OCI-LY7 (cell line): ENCODE measurements at regions not wholly inside any gene's neighbourhood (a gene's known extent, or its start where the extent isn't known, plus 50 kb on each side); places are given as distances from the start of the nearest gene placed in this dataset.

Experiments used
- BruUV-seq: library from RNA; stranded (reverse); fragments of 400-500 nt; replicated peaks from 2 replicates; lab custom pipeline; 2021; lab: Mats Ljungman, UMichigan
- CTCF ChIA-PET: fragments of 300-600 bp; sonication (Branson Sonifier 250); formaldehyde crosslinking; loops from one replicate; lab custom pipeline; 2022; ENCODE audit warnings: antibody characterized with exemption; ENCODE audit not compliant: unreplicated experiment; lab: Charles Lee
- POLR2A ChIA-PET: fragments of 300-600 bp; sonication (Branson Sonifier 250); formaldehyde crosslinking; loops from one replicate; lab custom pipeline; 2022; ENCODE audit warnings: antibody characterized with exemption; lab: Charles Lee
- DNase-seq: peaks from one replicate; pipeline ENCODE4 v3.0.0-alpha.2; 2015; ENCODE audit warnings: low spot score
- H2AFZ ChIP-seq: fragments of 200-600 bp; sonication (generic), shearing (Covaris generic); 2 replicates; pipeline ENCODE4 v1.6.1; 2014; ENCODE audit warnings: mild to moderate bottlenecking, antibody characterized with exemption, low read length, moderate library complexity
- H3K27ac ChIP-seq: fragments of 200-600 bp; sonication (generic); 2 replicates; pipeline ENCODE4 v1.5.1; 2014; ENCODE audit warnings: mixed run types, low read depth, mild to moderate bottlenecking, moderate library complexity, low read length, inconsistent platforms; ENCODE audit not compliant: poor library complexity, severe bottlenecking
- H3K36me3 ChIP-seq: fragments of 200-600 bp; sonication (generic); 2 replicates; pipeline ENCODE4 v1.6.1; 2014; ENCODE audit warnings: mild to moderate bottlenecking, antibody characterized with exemption, low read length, moderate library complexity, mixed read lengths; ENCODE audit not compliant: insufficient read depth
- H3K4me1 ChIP-seq: fragments of 200-600 bp; sonication (generic); 2 replicates; pipeline ENCODE4 v1.5.1; 2014; ENCODE audit warnings: mild to moderate bottlenecking, low read length; ENCODE audit not compliant: insufficient read depth, poor library complexity, severe bottlenecking
- H3K4me2 ChIP-seq: fragments of 200-600 bp; sonication (generic); 2 replicates; pipeline ENCODE4 v1.6.1; 2014; ENCODE audit warnings: mild to moderate bottlenecking, low read length
- H3K4me3 ChIP-seq: fragments of 200-600 bp; sonication (generic); 2 replicates; pipeline ENCODE4 v1.5.1; 2014; ENCODE audit warnings: mild to moderate bottlenecking, low read depth, low read length; ENCODE audit not compliant: poor library complexity, severe bottlenecking
- H3K79me2 ChIP-seq: fragments of 200-600 bp; sonication (generic); 2 replicates; pipeline ENCODE4 v1.6.1; 2016; ENCODE audit warnings: low read depth, mild to moderate bottlenecking, low read length, moderate library complexity, mixed read lengths; ENCODE audit not compliant: insufficient read depth
- H3K9me2 ChIP-seq: fragments of 200-600 bp; sonication (generic); 2 replicates; pipeline ENCODE4 v1.6.1; 2016; ENCODE audit warnings: mild to moderate bottlenecking, low read length, mixed read lengths; ENCODE audit not compliant: insufficient read depth
- H3K9me3 ChIP-seq: fragments of 200-600 bp; sonication (generic); 2 replicates; pipeline ENCODE4 v1.6.1; 2014; ENCODE audit warnings: mild to moderate bottlenecking, mixed run types, low read length, mixed read lengths
- H4K20me1 ChIP-seq: fragments of 200-600 bp; sonication (generic); 2 replicates; pipeline ENCODE4 v1.6.1; 2014; ENCODE audit warnings: mild to moderate bottlenecking, antibody characterized with exemption, low read length, moderate library complexity, mixed read lengths; ENCODE audit not compliant: insufficient read depth
- EZH2phosphoT487 ChIP-seq: fragments of 200-600 bp; sonication (generic); IDR thresholded peaks from 2 replicates; pipeline ENCODE4 v1.6.1; 2018; ENCODE audit warnings: low read depth, borderline replicate concordance, mild to moderate bottlenecking, mixed run types, antibody characterized with exemption, low read length, moderate library complexity, mixed read lengths
- intact Hi-C: fragments of 100-400 bp; cut with micrococcal nuclease; formaldehyde crosslinking; loops from one replicate; pipeline ENCODE4 v1.10.0; 2022; ENCODE audit not compliant: unreplicated experiment
- TF ChIP-seq, protein P1 (sequence below): fragments of 200-600 bp; sonication (generic); conservative IDR thresholded peaks from 2 replicates; pipeline ENCODE4 v1.5.1; 2014; ENCODE audit warnings: mild to moderate bottlenecking, antibody characterized with exemption, low read length, moderate library complexity, mixed read lengths

DNA sequence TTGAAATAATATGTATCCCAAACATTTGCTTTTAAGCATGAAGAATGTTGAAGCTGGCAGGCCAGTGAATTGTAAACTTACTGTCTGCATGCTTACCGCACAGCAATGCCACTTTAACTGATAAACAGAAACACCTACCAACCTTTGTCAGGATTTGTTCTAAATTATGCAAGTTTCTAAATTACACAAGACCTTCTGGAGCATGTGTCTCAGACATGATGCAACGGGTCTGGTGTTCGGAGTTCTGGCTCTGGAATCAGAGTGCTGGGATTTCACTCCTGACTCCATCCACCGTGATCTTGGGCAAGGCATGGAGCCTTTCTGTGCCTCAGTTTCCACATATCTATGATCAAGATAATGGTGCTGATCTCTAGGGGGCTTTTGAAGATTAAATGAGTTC is 111.2 kb downstream of the CCT6B start:
- CTCF ChIA-PET, result no interaction called here

DNA sequence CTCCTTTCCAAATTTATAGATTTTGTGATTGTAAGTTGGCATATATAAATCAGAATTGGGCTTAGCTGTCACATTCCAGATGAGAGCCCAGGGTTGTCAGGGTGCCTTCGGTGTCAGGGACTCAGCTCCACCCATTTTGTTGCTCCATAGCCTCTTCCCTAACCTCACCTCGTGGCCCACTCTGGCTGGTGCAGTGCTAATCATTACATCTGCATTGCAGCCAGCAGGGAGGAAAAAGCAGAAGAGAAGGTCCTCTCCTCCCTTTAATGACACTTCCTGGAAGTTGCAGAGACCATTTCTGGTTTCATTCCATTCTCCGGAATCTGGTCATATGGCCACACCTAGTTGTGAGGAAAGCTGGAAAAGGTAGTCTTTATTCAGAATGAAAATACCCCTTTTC is 113.3 kb downstream of the CCT6B start:
- peaks cover 9% of the 10 kb centered on the region for H3K4me1 ChIP-seq
- no peak overlapping the region for H3K4me3 ChIP-seq
- ChIA-PET POLR2A (no interaction called here), CTCF (no interaction called here)
- DNase-seq, result no peak
- no peak overlapping the region for H2AFZ ChIP-seq
- no TSS peak for BruUV-seq
- no peaks in the 10 kb centered on the region for H3K9me3 ChIP-seq
- no peak overlapping the region for H3K4me2 ChIP-seq
- H4K20me1 ChIP-seq, result no peaks in the 10 kb centered on the region
- H3K9me2 ChIP-seq, result no peaks in the 10 kb centered on the region
- H3K27ac ChIP-seq, result no peak overlapping the region
- H3K79me2 ChIP-seq, result no peaks in the 10 kb centered on the region
- intact Hi-C loops, result no loop called here
- no peaks in the 10 kb centered on the region for H3K36me3 ChIP-seq
- TF ChIP-seq EZH2phosphoT487, result no peak
- TF ChIP-seq, protein P1, sequence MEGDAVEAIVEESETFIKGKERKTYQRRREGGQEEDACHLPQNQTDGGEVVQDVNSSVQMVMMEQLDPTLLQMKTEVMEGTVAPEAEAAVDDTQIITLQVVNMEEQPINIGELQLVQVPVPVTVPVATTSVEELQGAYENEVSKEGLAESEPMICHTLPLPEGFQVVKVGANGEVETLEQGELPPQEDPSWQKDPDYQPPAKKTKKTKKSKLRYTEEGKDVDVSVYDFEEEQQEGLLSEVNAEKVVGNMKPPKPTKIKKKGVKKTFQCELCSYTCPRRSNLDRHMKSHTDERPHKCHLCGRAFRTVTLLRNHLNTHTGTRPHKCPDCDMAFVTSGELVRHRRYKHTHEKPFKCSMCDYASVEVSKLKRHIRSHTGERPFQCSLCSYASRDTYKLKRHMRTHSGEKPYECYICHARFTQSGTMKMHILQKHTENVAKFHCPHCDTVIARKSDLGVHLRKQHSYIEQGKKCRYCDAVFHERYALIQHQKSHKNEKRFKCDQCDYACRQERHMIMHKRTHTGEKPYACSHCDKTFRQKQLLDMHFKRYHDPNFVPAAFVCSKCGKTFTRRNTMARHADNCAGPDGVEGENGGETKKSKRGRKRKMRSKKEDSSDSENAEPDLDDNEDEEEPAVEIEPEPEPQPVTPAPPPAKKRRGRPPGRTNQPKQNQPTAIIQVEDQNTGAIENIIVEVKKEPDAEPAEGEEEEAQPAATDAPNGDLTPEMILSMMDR, result no peak

More for the DNA sequence above, 111.2 kb downstream of the CCT6B start:
- H3K9me2 ChIP-seq, result no peaks in the 10 kb centered on the region
- H3K79me2 ChIP-seq, result no peaks in the 10 kb centered on the region
- no peaks in the 10 kb centered on the region for H3K9me3 ChIP-seq
- intact Hi-C loops, result no loop called here
- BruUV-seq, result no TSS peak
- no peak overlapping the region for H2AFZ ChIP-seq
- no peak overlapping the region for H3K4me3 ChIP-seq
- TF ChIP-seq EZH2phosphoT487, result no peak
- TF ChIP-seq, protein P1, result no peak
- POLR2A ChIA-PET, result interaction anchor here (0.9 kb wide), 1 partner anchor 46 kb away, joined by 3 read pairs; no protein-coding TSS in a partner anchor
- H3K4me1 ChIP-seq, result no peaks in the 10 kb centered on the region
- DNase-seq, result no peak
- H4K20me1 ChIP-seq, result no peaks in the 10 kb centered on the region
- H3K4me2 ChIP-seq, result no peak overlapping the region
- H3K27ac ChIP-seq, result no peak overlapping the region
- no peaks in the 10 kb centered on the region for H3K36me3 ChIP-seq

DNA sequence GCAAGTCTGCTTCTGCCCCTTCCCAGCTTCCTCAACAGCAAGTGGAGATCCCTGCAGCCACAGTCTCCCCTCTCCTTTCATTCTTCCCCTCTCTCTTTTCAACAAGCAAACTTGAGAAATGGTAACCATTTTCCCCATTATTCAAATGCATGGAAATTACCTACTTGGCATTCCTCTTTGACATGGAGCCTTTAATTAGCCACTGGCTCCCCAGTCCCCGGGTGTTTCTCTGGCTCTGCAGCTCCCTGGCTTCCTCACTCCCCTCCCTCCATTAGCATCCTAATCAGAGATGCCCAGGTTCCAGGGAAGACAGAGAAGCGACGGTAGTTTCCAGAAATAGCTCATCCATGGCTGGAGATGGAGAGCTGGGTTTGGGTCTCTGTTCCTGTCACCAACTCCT is 116.0 kb downstream of the CCT6B start:
- no peak overlapping the region for H3K27ac ChIP-seq
- intact Hi-C loops, result no loop called here
- no peak for DNase-seq
- no peak overlapping the region for H3K4me2 ChIP-seq
- H3K36me3 ChIP-seq, result no peaks in the 10 kb centered on the region
- H3K9me2 ChIP-seq, result no peaks in the 10 kb centered on the region
- no peaks in the 10 kb centered on the region for H3K9me3 ChIP-seq
- no peak overlapping the region for H2AFZ ChIP-seq
- no TSS peak for BruUV-seq
- H4K20me1 ChIP-seq, result no peaks in the 10 kb centered on the region
- TF ChIP-seq EZH2phosphoT487, result no peak
- TF ChIP-seq, protein P1, result no peak
- POLR2A ChIA-PET, result no interaction called here
- peaks cover 36% of the 10 kb centered on the region for H3K4me1 ChIP-seq
- no peaks in the 10 kb centered on the region for H3K79me2 ChIP-seq
- H3K4me3 ChIP-seq, result no peak overlapping the region
- CTCF ChIA-PET, result no interaction called here
